GM12878 (cell line): ENCODE measurements at regions not wholly inside any gene's neighbourhood (a gene's known extent, or its start where the extent isn't known, plus 50 kb on each side); places are given as distances from the start of the nearest gene placed in this dataset.

Source experiments
- ATAC-seq: fragments of 200-7000 bp; cut with Tn5 transposase; 3 replicates; pipeline ENCODE4 v1.9.1; 2020; ENCODE audit warnings: mild to moderate bottlenecking, moderate library complexity
- BruUV-seq: library from RNA; stranded (reverse); fragments of 400-500 nt; replicated peaks from 2 replicates; lab custom pipeline; 2021; lab: Mats Ljungman, UMichigan
- CTCF ChIA-PET: fragments of 300-600 bp; sonication (Branson Sonifier 250); formaldehyde crosslinking; extraction: SDS; loops from one replicate; lab custom pipeline; 2021; ENCODE audit warnings: inconsistent platforms; lab: Yijun Ruan, JAX
- POLR2A ChIA-PET: fragments of 350-600 bp; formaldehyde crosslinking; extraction: SDS; loops from one replicate; lab custom pipeline; 2021; ENCODE audit warnings: inconsistent platforms; lab: Charles Lee
- RAD21 ChIA-PET: fragments of 300-600 bp; sonication (Branson Sonifier 250); formaldehyde crosslinking; loops from one replicate; lab custom pipeline; 2023; ENCODE audit warnings: antibody characterized with exemption; ENCODE audit not compliant: unreplicated experiment; lab: Charles Lee
- SMC1A ChIA-PET: fragments of 300-600 bp; sonication (Branson Sonifier 250); formaldehyde crosslinking; loops from one replicate; lab custom pipeline; 2023; ENCODE audit not compliant: unreplicated experiment, uncharacterized antibody; lab: Charles Lee
- DNase-seq: peaks from one replicate; pipeline ENCODE4 v3.0.0-alpha.2; 2011; ENCODE audit warnings: low read depth, low spot score
- FAIRE-seq: peaks from 3 replicates; lab custom pipeline; 2011; peaks lifted over from hg19 to GRCh38; lab: Jason Lieb, UNC
- H2AFZ ChIP-seq: 2 replicates; pipeline ENCODE4 v1.6.0; 2011; ENCODE audit warnings: low read depth, low read length, control low read depth; ENCODE audit not compliant: control insufficient read depth
- H3K27ac ChIP-seq: 2 replicates; pipeline ENCODE4 v1.5.1; 2011; ENCODE audit warnings: control low read depth; ENCODE audit not compliant: control insufficient read depth, insufficient read depth
- H3K27me3 ChIP-seq, 2 experiments: replicated peaks in 1 of 2; 2 replicates each; pipeline versions ENCODE4 v1.6.0 to v1.6.1; 2011; ENCODE audit warnings: low read length in 1 of 2; ENCODE audit not compliant: control insufficient read depth in 2 of 2, insufficient read depth in 2 of 2
- H3K36me3 ChIP-seq, 2 experiments: 2 replicates each; pipeline ENCODE4 v1.5.1; 2011; ENCODE audit warnings: low read length in 1 of 2; ENCODE audit not compliant: control insufficient read depth in 2 of 2, insufficient read depth in 2 of 2
- H3K4me1 ChIP-seq: 2 replicates; pipeline ENCODE4 v1.6.1; 2011; ENCODE audit warnings: mild to moderate bottlenecking, low read length, moderate library complexity, mixed read lengths; ENCODE audit not compliant: control insufficient read depth, insufficient read depth
- H3K4me2 ChIP-seq: 2 replicates; pipeline ENCODE4 v1.6.0; 2011; ENCODE audit warnings: control low read depth; ENCODE audit not compliant: control insufficient read depth, insufficient read depth
- H3K4me3 ChIP-seq: fragments of 200-600 bp; sonication (generic); 2 replicates; pipeline ENCODE4 v1.5.1; 2016
- H3K79me2 ChIP-seq: 2 replicates; pipeline ENCODE4 v1.6.0; 2011; ENCODE audit warnings: low read length; ENCODE audit not compliant: control insufficient read depth, insufficient read depth
- H3K9ac ChIP-seq: 2 replicates; pipeline ENCODE4 v1.8.0; 2011; ENCODE audit warnings: low read length, control low read depth, mixed read lengths; ENCODE audit not compliant: control insufficient read depth, insufficient read depth
- H3K9me3 ChIP-seq: replicated peaks from 3 replicates; pipeline ENCODE4 v1.5.1; 2011; ENCODE audit warnings: mild to moderate bottlenecking, low read length; ENCODE audit not compliant: control insufficient read depth, insufficient read depth
- H4K20me1 ChIP-seq: 2 replicates; pipeline ENCODE4 v1.6.0; 2011; ENCODE audit not compliant: control insufficient read depth, insufficient read depth
- ATF3 ChIP-seq: IDR thresholded peaks from 2 replicates; pipeline ENCODE4 v1.6.1; 2011; ENCODE audit warnings: low read depth, mild to moderate bottlenecking, low read length, moderate library complexity, borderline replicate concordance; ENCODE audit errors: extremely low read depth
- ATF7 ChIP-seq: fragments of 450-650 bp; IDR thresholded peaks from 2 replicates; pipeline ENCODE4 v1.6.1; 2016; ENCODE audit warnings: low read depth, mild to moderate bottlenecking
- BMI1 ChIP-seq: fragments of 450-650 bp; IDR thresholded peaks from 2 replicates; pipeline ENCODE4 v1.6.1; 2016; ENCODE audit warnings: mild to moderate bottlenecking, moderate library complexity, borderline replicate concordance
- CBX3 ChIP-seq: fragments of 200-600 bp; sonication (generic); IDR thresholded peaks from 2 replicates; pipeline ENCODE4 v1.6.1; 2016; ENCODE audit warnings: low read depth, borderline replicate concordance
- CHD1 ChIP-seq: IDR thresholded peaks from 2 replicates; pipeline ENCODE4 v1.6.1; 2012; ENCODE audit warnings: low read depth, low read length, improper control_type of control experiment
- EGR1 ChIP-seq, 2 experiments: IDR thresholded peaks; 1 replicate in 1 of 2; 2 replicates in 1 of 2; pipeline ENCODE4 v1.6.1; 2011 to 2012; ENCODE audit warnings: low read depth in 2 of 2, low read length in 2 of 2, borderline replicate concordance in 1 of 2, mild to moderate bottlenecking in 1 of 2, moderate library complexity in 1 of 2
- HSF1 ChIP-seq: fragments of 150-350 bp; IDR thresholded peaks from 2 replicates; pipeline ENCODE4 v1.6.1; 2014; ENCODE audit warnings: mild to moderate bottlenecking, low read depth, low read length
- IRF5 ChIP-seq: fragments of 450-650 bp; IDR thresholded peaks from 2 replicates; pipeline ENCODE4 v1.6.1; 2017; ENCODE audit warnings: borderline replicate concordance
- KAT2A ChIP-seq: conservative IDR thresholded peaks from 2 replicates; pipeline ENCODE4 v1.6.1; 2011; ENCODE audit warnings: low read depth, low read length; ENCODE audit not compliant: control insufficient read depth
- MAX ChIP-seq: IDR thresholded peaks from 2 replicates; pipeline ENCODE4 v1.6.1; 2012; ENCODE audit warnings: low read depth, low read length, improper control_type of control experiment
- MTA2 ChIP-seq: fragments of 450-650 bp; IDR thresholded peaks from 2 replicates; pipeline ENCODE4 v1.6.1; 2016; ENCODE audit warnings: low read depth, mild to moderate bottlenecking, moderate library complexity
- NFXL1 ChIP-seq: fragments of 450-650 bp; IDR thresholded peaks from 2 replicates; pipeline ENCODE4 v1.6.1; 2017; ENCODE audit warnings: antibody characterized with exemption, mild to moderate bottlenecking, borderline replicate concordance
- PAX5 ChIP-seq: IDR thresholded peaks from 2 replicates; pipeline ENCODE4 v1.6.1; 2011; ENCODE audit warnings: low read depth, low read length, borderline replicate concordance
- RAD21 ChIP-seq: IDR thresholded peaks from 2 replicates; pipeline ENCODE4 v1.6.1; 2011; ENCODE audit warnings: mild to moderate bottlenecking, low read depth, low read length, moderate library complexity; ENCODE audit not compliant: insufficient read depth
- SIX5 ChIP-seq: IDR thresholded peaks from 2 replicates; pipeline ENCODE4 v1.6.1; 2011; ENCODE audit warnings: mild to moderate bottlenecking, low read depth, low read length, moderate library complexity; ENCODE audit not compliant: severe bottlenecking
- ZNF384 ChIP-seq: IDR thresholded peaks from 2 replicates; pipeline ENCODE4 v1.6.1; 2012; ENCODE audit warnings: low read depth, mild to moderate bottlenecking, low read length, improper control_type of control experiment, borderline replicate concordance
- WGBS: methylation state at CpG from one replicate; pipeline ENCODE4 v1.1.6; 2016; ENCODE audit warnings: low lambda C conversion rate; ENCODE audit not compliant: insufficient replicate concordance, insufficient coverage; ENCODE audit errors: missing lambda C conversion rate; 5-methylcytosine and 5-hydroxymethylcytosine counted together
- in situ Hi-C: fragments of 300-500 bp; cut with MboI; formaldehyde crosslinking; loops from 9 replicates; pipeline ENCODE4 v1.14.3; 2018; ENCODE audit warnings: mixed read lengths
- intact Hi-C: fragments of 100-400 bp; cut with micrococcal nuclease; formaldehyde crosslinking; loops from one replicate; pipeline ENCODE4 v1.14.2; 2022; ENCODE audit not compliant: unreplicated experiment
- TF ChIP-seq, protein P1 (sequence below): fragments of 450-650 bp; IDR thresholded peaks from 2 replicates; pipeline ENCODE4 v1.6.1; 2016; ENCODE audit warnings: mild to moderate bottlenecking
- TF ChIP-seq, protein P2 (sequence below): fragments of 450-650 bp; IDR thresholded peaks from 2 replicates; pipeline ENCODE4 v1.6.1; 2017; ENCODE audit warnings: mild to moderate bottlenecking, low read depth, inconsistent platforms; ENCODE audit not compliant: poor library complexity, severe bottlenecking

DNA sequence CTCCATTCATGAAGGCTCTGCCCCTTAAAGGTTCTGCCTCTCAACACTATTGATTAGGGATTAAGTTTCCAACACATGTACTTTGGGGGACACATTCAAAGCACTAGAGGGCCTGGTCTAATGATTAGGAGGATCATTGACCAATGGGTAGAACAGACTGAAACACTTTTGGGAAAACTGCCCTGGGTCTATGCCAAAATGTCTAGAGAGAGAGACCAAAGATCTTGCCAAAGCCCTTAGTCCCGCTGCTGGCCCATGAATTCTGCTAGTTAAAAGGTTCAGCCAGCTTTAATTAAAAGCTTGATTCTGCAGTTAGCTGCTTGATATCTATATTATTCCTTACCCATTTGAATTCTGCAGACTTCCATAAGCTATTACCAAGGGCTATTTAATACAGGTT, 613.2 kb downstream of the SLC4A3 start:
- H3K4me2 ChIP-seq = no peak overlapping the region
- H3K9ac ChIP-seq = no peak overlapping the region
- ChIA-PET POLR2A (no interaction called here), CTCF (no interaction called here), RAD21 (no interaction called here), SMC1A (no interaction called here)
- TF ChIP-seq KAT2A = no peak
- TF ChIP-seq BMI1 = no peak
- no peak for TF ChIP-seq ZNF384
- no peak for TF ChIP-seq RAD21
- TF ChIP-seq CHD1 = no peak
- no peak for TF ChIP-seq ATF3
- no peak for TF ChIP-seq PAX5
- TF ChIP-seq, protein P1, sequence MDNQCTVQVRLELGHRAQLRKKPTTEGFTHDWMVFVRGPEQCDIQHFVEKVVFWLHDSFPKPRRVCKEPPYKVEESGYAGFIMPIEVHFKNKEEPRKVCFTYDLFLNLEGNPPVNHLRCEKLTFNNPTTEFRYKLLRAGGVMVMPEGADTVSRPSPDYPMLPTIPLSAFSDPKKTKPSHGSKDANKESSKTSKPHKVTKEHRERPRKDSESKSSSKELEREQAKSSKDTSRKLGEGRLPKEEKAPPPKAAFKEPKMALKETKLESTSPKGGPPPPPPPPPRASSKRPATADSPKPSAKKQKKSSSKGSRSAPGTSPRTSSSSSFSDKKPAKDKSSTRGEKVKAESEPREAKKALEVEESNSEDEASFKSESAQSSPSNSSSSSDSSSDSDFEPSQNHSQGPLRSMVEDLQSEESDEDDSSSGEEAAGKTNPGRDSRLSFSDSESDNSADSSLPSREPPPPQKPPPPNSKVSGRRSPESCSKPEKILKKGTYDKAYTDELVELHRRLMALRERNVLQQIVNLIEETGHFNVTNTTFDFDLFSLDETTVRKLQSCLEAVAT = no peak
- no peak for TF ChIP-seq MTA2
- no peak for TF ChIP-seq NFXL1
- no peak for TF ChIP-seq IRF5
- TF ChIP-seq, protein P2, sequence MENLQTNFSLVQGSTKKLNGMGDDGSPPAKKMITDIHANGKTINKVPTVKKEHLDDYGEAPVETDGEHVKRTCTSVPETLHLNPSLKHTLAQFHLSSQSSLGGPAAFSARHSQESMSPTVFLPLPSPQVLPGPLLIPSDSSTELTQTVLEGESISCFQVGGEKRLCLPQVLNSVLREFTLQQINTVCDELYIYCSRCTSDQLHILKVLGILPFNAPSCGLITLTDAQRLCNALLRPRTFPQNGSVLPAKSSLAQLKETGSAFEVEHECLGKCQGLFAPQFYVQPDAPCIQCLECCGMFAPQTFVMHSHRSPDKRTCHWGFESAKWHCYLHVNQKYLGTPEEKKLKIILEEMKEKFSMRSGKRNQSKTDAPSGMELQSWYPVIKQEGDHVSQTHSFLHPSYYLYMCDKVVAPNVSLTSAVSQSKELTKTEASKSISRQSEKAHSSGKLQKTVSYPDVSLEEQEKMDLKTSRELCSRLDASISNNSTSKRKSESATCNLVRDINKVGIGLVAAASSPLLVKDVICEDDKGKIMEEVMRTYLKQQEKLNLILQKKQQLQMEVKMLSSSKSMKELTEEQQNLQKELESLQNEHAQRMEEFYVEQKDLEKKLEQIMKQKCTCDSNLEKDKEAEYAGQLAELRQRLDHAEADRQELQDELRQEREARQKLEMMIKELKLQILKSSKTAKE = no peak
- TF ChIP-seq EGR1 (IDR thresholded peaks at IDR 0.05; ENCODE audit: borderline replicate concordance in 1 of 2, low read depth in 2 of 2, low read length in 2 of 2) = no peak
- TF ChIP-seq HSF1 = no peak
- no peak for TF ChIP-seq ATF7
- no peak for TF ChIP-seq CBX3
- TF ChIP-seq SIX5 = no peak
- no peak for TF ChIP-seq MAX
- H2AFZ ChIP-seq = no peak overlapping the region
- no peak for ATAC-seq
- no peaks in the 10 kb centered on the region for H4K20me1 ChIP-seq
- no peak for DNase-seq
- WGBS = 0% methylated on average over 1 of the region's 1 CpG
- no peaks in the 10 kb centered on the region for H3K9me3 ChIP-seq
- H3K36me3 ChIP-seq = no peaks in the 10 kb centered on the region
- H3K4me1 ChIP-seq = no peaks in the 10 kb centered on the region
- no TSS peak for BruUV-seq
- H3K79me2 ChIP-seq = no peaks in the 10 kb centered on the region
- in situ Hi-C loops (no loop called here), intact Hi-C loops (no loop called here)
- H3K4me3 ChIP-seq = no peak overlapping the region
- FAIRE-seq = no peak
- H3K27ac ChIP-seq = no peak overlapping the region
- H3K27me3 ChIP-seq = no peaks in the 10 kb centered on the region
